HG03103 (cell line): ENCODE measurements at regions not wholly inside any gene's neighbourhood (a gene's known extent, or its start where the extent isn't known, plus 50 kb on each side); places are given as distances from the start of the nearest gene placed in this dataset.
"Not testable (repeated sequence)": the region's sequence is repeated elsewhere in the genome, so short reads cannot be mapped to it uniquely, and the experiment has no call there.

Source experiments
- ATAC-seq: cut with Tn5 transposase; IDR thresholded peaks from one replicate; pipeline ENCODE4 v1.9.1; 2021; ENCODE audit warnings: low read depth; ENCODE audit not compliant: unreplicated experiment

- ATAC-seq: no peak
These were observed 72.3 kb upstream of the CD2AP start for GRCh38 chr6:47405273-47405672.

- ATAC-seq: no peak
These were observed 70.0 kb upstream of the CD2AP start for GRCh38 chr6:47407300-47408281.

GRCh38 chr6:47413752-47414422, 63.7 kb upstream of the CD2AP start:
- ATAC-seq: peak; percentile 66

- ATAC-seq: peak; percentile 59
These were observed 63.0 kb upstream of the CD2AP start for GRCh38 chr6:47414423-47415167.

GRCh38 chr6:47416396-47417345, 60.9 kb upstream of the CD2AP start:
- no peak for ATAC-seq

- ATAC-seq: no peak
These were observed 58.0 kb upstream of the CD2AP start for GRCh38 chr6:47419621-47420020.

GRCh38 chr6:47420394-47421371, 56.9 kb upstream of the CD2AP start:
- ATAC-seq: no peak

GRCh38 chr6:47423079-47423478, 54.5 kb upstream of the CD2AP start:
- no peak for ATAC-seq

GRCh38 chr6:47424436-47424836, 53.2 kb upstream of the CD2AP start:
- no peak for ATAC-seq

GRCh38 chr6:47425724-47426123, 51.9 kb upstream of the CD2AP start:
- ATAC-seq: not testable (repeated sequence)

- ATAC-seq: no peak
These were observed 50.9 kb upstream of the CD2AP start for GRCh38 chr6:47426524-47427302.

GRCh38 chr6:47427680-47428079, 49.9 kb upstream of the CD2AP start:
- ATAC-seq: no peak
